SK-N-SH (cell line): ENCODE measurements at regions not wholly inside any gene's neighbourhood (a gene's known extent, or its start where the extent isn't known, plus 50 kb on each side); places are given as distances from the start of the nearest gene placed in this dataset.

ENCODE experiments used
- CTCF ChIA-PET: fragments of 300-600, 350-600 bp; formaldehyde crosslinking; extraction: SDS; loops from one replicate; lab custom pipeline; 2021; lab: Yijun Ruan, JAX
- POLR2A ChIA-PET: fragments of 350-600 bp; sonication (Branson Sonifier 250); formaldehyde crosslinking; extraction: SDS; loops from one replicate; lab custom pipeline; 2020; ENCODE audit warnings: antibody characterized with exemption, inconsistent platforms; lab: Yijun Ruan, JAX
- DNase-seq: peaks from one replicate; pipeline ENCODE4 v3.0.0; 2012
- H2AFZ ChIP-seq: fragments of 200-600 bp; sonication (generic); 2 replicates; pipeline ENCODE4 v1.8.1; 2016; ENCODE audit warnings: antibody characterized with exemption, mild to moderate bottlenecking, low read depth
- H3F3A ChIP-seq: fragments of 200-600 bp; sonication (generic); replicated peaks from 2 replicates; pipeline ENCODE3; 2016; ENCODE audit warnings: antibody characterized with exemption, mild to moderate bottlenecking; ENCODE audit not compliant: insufficient read depth
- H3K27ac ChIP-seq, 2 experiments: fragments of 200-500 bp in 1 of 2; fragments of 200-600 bp in 1 of 2; sonication (Bioruptor generic) in 1 of 2; sonication (generic), shearing (Covaris generic) in 1 of 2; 2 replicates each; pipeline versions ENCODE4 v1.5.1 to v1.6.1; 2014 to 2016; ENCODE audit warnings: low read depth in 2 of 2, inconsistent platforms in 1 of 2, low read length in 1 of 2, mild to moderate bottlenecking in 1 of 2, mixed read lengths in 1 of 2
- H3K27me3 ChIP-seq: fragments of 200-600 bp; sonication (generic), shearing (Covaris generic); 2 replicates; pipeline ENCODE4 v1.6.1; 2016; ENCODE audit warnings: mixed run types; ENCODE audit not compliant: insufficient read depth
- H3K36me3 ChIP-seq, 2 experiments: fragments of 200-500 bp in 1 of 2; fragments of 200-600 bp in 1 of 2; sonication (Bioruptor generic) in 1 of 2; sonication (generic) in 1 of 2; replicated peaks in 1 of 2; 2 replicates each; pipeline versions ENCODE3 to v1.5.1; 2014 to 2016; ENCODE audit warnings: low read length in 1 of 2, mild to moderate bottlenecking in 1 of 2; ENCODE audit not compliant: insufficient read depth in 2 of 2, control insufficient read depth in 1 of 2
- H3K4me1 ChIP-seq, 2 experiments: fragments of 200-500 bp in 1 of 2; fragments of 200-600 bp in 1 of 2; sonication (Bioruptor generic) in 1 of 2; sonication (generic), shearing (Covaris generic) in 1 of 2; 2 replicates each; pipeline versions ENCODE4 v1.5.1 to v1.6.1; 2014 to 2016; ENCODE audit warnings: low read depth in 1 of 2, low read length in 1 of 2, mixed run types in 1 of 2; ENCODE audit not compliant: insufficient read depth in 2 of 2, control insufficient read depth in 1 of 2
- H3K4me2 ChIP-seq: fragments of 200-600 bp; sonication (generic), shearing (Covaris generic); 2 replicates; pipeline ENCODE4 v1.6.1; 2017; ENCODE audit warnings: mixed run types
- H3K4me3 ChIP-seq, 2 experiments: fragments of 200-500 bp in 1 of 2; fragments of 200-600 bp in 1 of 2; sonication (Bioruptor generic) in 1 of 2; sonication (generic), shearing (Covaris generic) in 1 of 2; 2 replicates each; pipeline versions ENCODE4 v1.5.1 to v1.8.1; 2014 to 2016; ENCODE audit warnings: low read depth in 2 of 2, inconsistent platforms in 1 of 2, low read length in 1 of 2, mild to moderate bottlenecking in 1 of 2, mixed read lengths in 1 of 2, moderate library complexity in 1 of 2
- H3K79me2 ChIP-seq: fragments of 200-600 bp; sonication (generic); 2 replicates; pipeline ENCODE4 v1.8.1; 2017; ENCODE audit warnings: mild to moderate bottlenecking; ENCODE audit not compliant: insufficient read depth
- H3K9ac ChIP-seq: fragments of 200-600 bp; sonication (generic); 2 replicates; pipeline ENCODE4 v1.6.1; 2017; ENCODE audit warnings: mixed run types
- H3K9me2 ChIP-seq: fragments of 200-600 bp; sonication (generic); 2 replicates; pipeline ENCODE4 v1.6.1; 2017; ENCODE audit warnings: mixed run types
- H3K9me3 ChIP-seq: fragments of 200-600 bp; sonication (generic); 2 replicates; pipeline ENCODE4 v1.6.1; 2017; ENCODE audit warnings: mixed run types, mild to moderate bottlenecking, moderate library complexity
- H4K20me1 ChIP-seq: fragments of 200-600 bp; sonication (generic); 2 replicates; pipeline ENCODE4 v1.6.1; 2017; ENCODE audit warnings: mild to moderate bottlenecking, mixed run types; ENCODE audit not compliant: insufficient read depth
- CHD2 ChIP-seq: fragments of 150-350 bp; IDR thresholded peaks from 2 replicates; pipeline ENCODE4 v1.6.1; 2018; ENCODE audit warnings: low read length; ENCODE audit not compliant: partially characterized antibody
- CTCF ChIP-seq: fragments of 200-600 bp; sonication (generic); IDR thresholded peaks from 2 replicates; pipeline ENCODE4 v1.6.1; 2017; ENCODE audit warnings: antibody characterized with exemption, mild to moderate bottlenecking, moderate library complexity
- GATA2 ChIP-seq: sonication (generic); formaldehyde crosslinking; IDR thresholded peaks from 2 replicates; pipeline ENCODE4 v1.5.0; 2020; ENCODE audit warnings: mild to moderate bottlenecking, missing genetic modification reagents
- IRF3 ChIP-seq: fragments of 150-350 bp; IDR thresholded peaks from 2 replicates; pipeline ENCODE4 v1.6.1; 2016; ENCODE audit warnings: mild to moderate bottlenecking, low read depth, low read length
- JUND ChIP-seq: IDR thresholded peaks from 2 replicates; pipeline ENCODE4 v1.4.0; 2012
- MAX ChIP-seq: IDR thresholded peaks from 2 replicates; pipeline ENCODE4 v1.4.0; 2012; ENCODE audit warnings: low read depth
- MEF2A ChIP-seq: IDR thresholded peaks from 2 replicates; pipeline ENCODE4 v1.4.0; 2012; ENCODE audit warnings: low read depth, borderline replicate concordance
- NFIC ChIP-seq: IDR thresholded peaks from 2 replicates; pipeline ENCODE4 v1.4.0; 2012; ENCODE audit warnings: borderline replicate concordance
- RCOR1 ChIP-seq: fragments of 150-350 bp; IDR thresholded peaks from 2 replicates; pipeline ENCODE4 v1.6.1; 2017; ENCODE audit warnings: antibody characterized with exemption, low read length
- REST ChIP-seq: IDR thresholded peaks from 2 replicates; pipeline ENCODE4 v1.6.1; 2012; ENCODE audit warnings: mild to moderate bottlenecking, low read depth, low read length, moderate library complexity
- SIN3A ChIP-seq: IDR thresholded peaks from 2 replicates; pipeline ENCODE4 v1.6.1; 2012; ENCODE audit warnings: low read depth, mild to moderate bottlenecking, low read length, moderate library complexity, borderline replicate concordance
- TAF1 ChIP-seq: IDR thresholded peaks from 2 replicates; pipeline ENCODE4 v1.6.1; 2012; ENCODE audit warnings: low read depth, mild to moderate bottlenecking, low read length, moderate library complexity, borderline replicate concordance
- TEAD4 ChIP-seq: IDR thresholded peaks from 2 replicates; pipeline ENCODE4 v1.4.0; 2012; ENCODE audit warnings: mild to moderate bottlenecking, borderline replicate concordance; ENCODE audit not compliant: insufficient read depth
- USF2 ChIP-seq: fragments of 150-350 bp; IDR thresholded peaks from 2 replicates; pipeline ENCODE4 v1.6.1; 2017; ENCODE audit warnings: antibody characterized with exemption, low read length, low read depth, borderline replicate concordance
- ZBTB33 ChIP-seq: IDR thresholded peaks from 2 replicates; pipeline ENCODE4 v1.4.0; 2012; ENCODE audit warnings: low read depth, borderline replicate concordance
- WGBS: methylation state at CpG from one replicate; pipeline ENCODE4 v1.1.6; 2017; ENCODE audit warnings: low lambda C conversion rate; 5-methylcytosine and 5-hydroxymethylcytosine counted together

- H3K79me2 ChIP-seq: no peaks in the 10 kb centered on the region
- no peak for DNase-seq
- 29% methylated on average over 3 of the region's 3 CpGs for whole genome bisulfite sequencing
- H3K36me3 ChIP-seq: no peaks in the 10 kb centered on the region
- no peak overlapping the region for H3K4me3 ChIP-seq
- H3K4me1 ChIP-seq: no peaks in the 10 kb centered on the region
- ChIA-PET POLR2A (no interaction called here), CTCF (no interaction called here)
- no peaks in the 10 kb centered on the region for H3K27me3 ChIP-seq
- TF ChIP-seq IRF3 (no peak), SIN3A (no peak), REST (no peak), NFIC (no peak), ZBTB33 (no peak), MAX (no peak), GATA2 (CRISPR knock-in tag) (no peak), RCOR1 (no peak), TEAD4 (no peak), USF2 (no peak), JUND (no peak), CTCF (no peak), MEF2A (no peak), CHD2 (no peak), TAF1 (no peak)
- no peak overlapping the region for H3K27ac ChIP-seq
- H3K4me2 ChIP-seq: no peak overlapping the region
- no peaks in the 10 kb centered on the region for H4K20me1 ChIP-seq
- no peaks in the 10 kb centered on the region for H3F3A ChIP-seq
- no peaks in the 10 kb centered on the region for H3K9me2 ChIP-seq
- no peak overlapping the region for H2AFZ ChIP-seq
- no peaks in the 10 kb centered on the region; the same call in 1 of the 2 replicates for H3K9me3 ChIP-seq
- no peak overlapping the region for H3K9ac ChIP-seq
These were observed 597.2 kb downstream of the DCDC2C start for GRCh38 chr2:4300616-4301015.
